Panc1 (cell line): ENCODE measurements at regions not wholly inside any gene's neighbourhood (a gene's known extent, or its start where the extent isn't known, plus 50 kb on each side); places are given as distances from the start of the nearest gene placed in this dataset.

Experiments
- ATAC-seq: fragments of 200-7000 bp; cut with Tn5 transposase; 2 replicates; pipeline ENCODE4 v1.9.1; 2020; ENCODE audit warnings: mild to moderate bottlenecking, moderate library complexity
- BruUV-seq: library from RNA; stranded (reverse); fragments of 400-500 nt; replicated peaks from 2 replicates; lab custom pipeline; 2021; lab: Mats Ljungman, UMichigan
- CTCF ChIA-PET: fragments of 300-600 bp; sonication (Branson Sonifier 250); formaldehyde crosslinking; loops from one replicate; lab custom pipeline; 2022; ENCODE audit warnings: antibody characterized with exemption; lab: Charles Lee
- POLR2A ChIA-PET: fragments of 300-600 bp; sonication (Branson Sonifier 250); formaldehyde crosslinking; loops from one replicate; lab custom pipeline; 2022; ENCODE audit warnings: antibody characterized with exemption; lab: Charles Lee
- DNase-seq: peaks from one replicate; pipeline ENCODE4 v3.0.0-alpha.2; 2010; ENCODE audit warnings: low read depth, low spot score
- H3K27ac ChIP-seq: 2 replicates; pipeline ENCODE4 v1.5.1; 2011; ENCODE audit warnings: mild to moderate bottlenecking, low read length, inconsistent platforms
- H3K27me3 ChIP-seq: fragments of 200-500 bp; sonication (Bioruptor generic); 2 replicates; pipeline ENCODE4 v1.6.0; 2014; ENCODE audit warnings: low read length, inconsistent platforms; ENCODE audit not compliant: control insufficient read depth, insufficient read depth
- H3K36me3 ChIP-seq: fragments of 200-500 bp; sonication (Bioruptor generic); 2 replicates; pipeline ENCODE4 v1.5.1; 2014; ENCODE audit warnings: inconsistent platforms, mild to moderate bottlenecking, low read length, moderate library complexity; ENCODE audit not compliant: control insufficient read depth, insufficient read depth
- H3K4me1 ChIP-seq: 2 replicates; pipeline ENCODE4 v1.5.1; 2011; ENCODE audit warnings: inconsistent platforms, mild to moderate bottlenecking, low read length, moderate library complexity; ENCODE audit not compliant: control insufficient read depth, insufficient read depth
- H3K4me3 ChIP-seq, 2 experiments: 2 replicates each; pipeline ENCODE4 v1.5.1; 2011 to 2012; ENCODE audit warnings: low read depth in 2 of 2, low read length in 2 of 2, mild to moderate bottlenecking in 2 of 2, inconsistent platforms in 1 of 2, moderate library complexity in 1 of 2
- H3K9me3 ChIP-seq: fragments of 200-500 bp; sonication (Bioruptor generic); 2 replicates; pipeline ENCODE4 v1.5.1; 2014; ENCODE audit warnings: low read depth, mild to moderate bottlenecking, inconsistent platforms, low read length, moderate library complexity; ENCODE audit not compliant: control insufficient read depth, insufficient read depth
- POLR2AphosphoS5 ChIP-seq: IDR thresholded peaks from 2 replicates; pipeline ENCODE4 v1.6.1; 2012; ENCODE audit warnings: mild to moderate bottlenecking, low read depth, low read length, moderate library complexity
- SIN3A ChIP-seq: IDR thresholded peaks from 2 replicates; pipeline ENCODE4 v1.6.1; 2012; ENCODE audit warnings: low read depth, mild to moderate bottlenecking, low read length, moderate library complexity, borderline replicate concordance; ENCODE audit not compliant: insufficient read depth
- TCF7L2 ChIP-seq: IDR thresholded peaks from 2 replicates; pipeline ENCODE4 v1.6.1; 2011; ENCODE audit warnings: mild to moderate bottlenecking, low read depth, low read length, inconsistent platforms
- in situ Hi-C: cut with HindIII; loops from 2 replicates; pipeline ENCODE4 v1.10.0; 2016; ENCODE audit warnings: low sequenced_read_pairs, low pct_unique_long_range_greater_than_20kb
- intact Hi-C: fragments of 100-400 bp; cut with micrococcal nuclease; formaldehyde crosslinking; loops from one replicate; pipeline ENCODE4 v1.10.0; 2022; ENCODE audit not compliant: unreplicated experiment
- TF ChIP-seq, protein P1 (sequence below), 2 experiments: IDR thresholded peaks; 2 replicates each; pipeline ENCODE4 v1.6.1; 2011 to 2012; ENCODE audit warnings: low read depth in 2 of 2, control low read depth in 1 of 2, low read length in 1 of 2, mild to moderate bottlenecking in 1 of 2, moderate library complexity in 1 of 2; ENCODE audit not compliant: insufficient read depth in 1 of 2
- TF ChIP-seq, protein P2 (sequence below): fragments of 450-650 bp; IDR thresholded peaks from 2 replicates; pipeline ENCODE4 v1.5.1; 2017; ENCODE audit warnings: mild to moderate bottlenecking

DNA sequence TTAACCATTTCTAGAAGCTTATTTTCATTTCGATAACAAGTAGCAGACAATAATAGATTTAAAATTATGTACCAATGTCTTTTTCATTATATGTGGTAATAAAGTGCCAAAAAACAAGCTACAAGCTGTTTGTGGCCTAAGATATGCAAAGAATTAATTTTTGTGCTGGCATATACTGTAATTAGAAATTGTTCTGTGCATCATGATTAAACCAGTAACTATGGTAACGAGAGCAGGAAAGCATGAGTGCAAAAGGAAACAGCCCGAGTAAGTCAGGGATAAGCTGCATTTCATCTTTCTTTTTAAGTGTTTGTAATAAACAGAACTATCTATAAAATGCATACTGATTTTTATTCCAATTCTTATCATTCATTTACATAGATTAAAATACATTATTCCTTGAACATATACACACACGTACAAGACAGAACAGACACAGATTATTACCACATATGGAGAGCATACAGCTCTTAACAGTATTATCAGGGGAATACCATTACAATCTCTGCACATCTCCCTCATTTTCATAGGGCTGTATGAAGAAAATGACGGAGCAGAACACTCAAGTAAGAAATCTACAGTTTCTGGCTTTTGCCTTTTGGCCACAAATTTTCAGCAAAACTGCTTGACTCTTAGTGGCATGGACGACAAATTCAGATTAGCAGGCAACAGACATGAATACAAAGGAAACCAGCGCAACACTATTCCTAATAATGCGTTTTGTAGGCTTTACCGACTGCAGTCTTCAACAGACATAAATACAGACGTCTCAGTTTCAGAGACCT, 121.3 kb upstream of the WDR17 start:
- intact Hi-C loops = no loop called here
- no peak for ATAC-seq
- CTCF ChIA-PET = interaction anchor here (0.7 kb wide), 1 partner anchor 10 kb away, joined by 3 read pairs; no protein-coding TSS in a partner anchor
- no peak for DNase-seq
- Histone ChIP-seq H3K4me3 (no peak overlapping the region), H3K4me1 (no peaks in the 10 kb centered on the region), H3K36me3 (no peaks in the 10 kb centered on the region), H3K27me3 (no peaks in the 10 kb centered on the region), H3K27ac (no peak overlapping the region), H3K9me3 (no peaks in the 10 kb centered on the region)
- no TSS peak for BruUV-seq
- TF ChIP-seq SIN3A (no peak), POLR2AphosphoS5 (no peak)
- POLR2A ChIA-PET = no interaction called here
- in situ Hi-C loops = no loop called here

DNA sequence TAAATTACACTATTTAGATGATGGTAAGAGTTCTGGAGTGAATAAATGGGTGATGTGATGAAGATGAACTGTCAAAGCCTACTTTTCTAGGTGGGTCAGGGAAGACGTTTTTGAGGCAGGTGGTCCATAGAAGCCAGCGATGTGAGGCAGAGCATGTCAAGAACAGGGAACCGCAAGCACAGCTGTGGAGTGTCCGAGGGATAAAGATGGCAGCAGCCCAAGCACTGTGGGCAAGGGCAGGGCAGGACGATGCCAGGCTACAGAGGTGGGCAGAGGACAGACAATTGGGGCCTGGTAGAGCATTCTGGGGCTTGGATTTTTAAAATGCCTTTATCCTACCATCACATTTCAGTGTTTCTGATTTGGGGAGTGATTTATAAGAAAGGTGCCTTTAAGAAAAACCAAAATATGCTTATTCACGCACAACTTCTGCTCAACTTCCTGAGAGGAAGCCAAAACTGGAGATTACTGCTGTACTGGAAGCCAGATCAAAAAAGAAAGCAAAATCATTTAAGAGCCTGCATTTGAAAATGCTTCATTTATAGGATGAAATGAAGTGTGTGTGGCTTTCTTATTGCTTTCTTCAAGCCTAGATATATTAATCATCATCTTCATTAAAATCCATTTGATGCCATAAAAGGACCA, 119.0 kb upstream of the WDR17 start:
- BruUV-seq = no TSS peak
- intact Hi-C loops (loop anchor here (2.0 kb wide), 1 partner anchor 394 kb away; no protein-coding TSS in a partner anchor), in situ Hi-C loops (no loop called here)
- Histone ChIP-seq H3K9me3 (no peaks in the 10 kb centered on the region), H3K27ac (no peak overlapping the region), H3K36me3 (no peaks in the 10 kb centered on the region), H3K27me3 (no peaks in the 10 kb centered on the region), H3K4me1 (no peaks in the 10 kb centered on the region), H3K4me3 (no peak overlapping the region)
- ChIA-PET CTCF (no interaction called here), POLR2A (no interaction called here)
- DNase-seq (no peak), ATAC-seq (no peak)
- no peak for TF ChIP-seq TCF7L2
- TF ChIP-seq SIN3A = no peak
- TF ChIP-seq POLR2AphosphoS5 = no peak
- TF ChIP-seq, protein P1, sequence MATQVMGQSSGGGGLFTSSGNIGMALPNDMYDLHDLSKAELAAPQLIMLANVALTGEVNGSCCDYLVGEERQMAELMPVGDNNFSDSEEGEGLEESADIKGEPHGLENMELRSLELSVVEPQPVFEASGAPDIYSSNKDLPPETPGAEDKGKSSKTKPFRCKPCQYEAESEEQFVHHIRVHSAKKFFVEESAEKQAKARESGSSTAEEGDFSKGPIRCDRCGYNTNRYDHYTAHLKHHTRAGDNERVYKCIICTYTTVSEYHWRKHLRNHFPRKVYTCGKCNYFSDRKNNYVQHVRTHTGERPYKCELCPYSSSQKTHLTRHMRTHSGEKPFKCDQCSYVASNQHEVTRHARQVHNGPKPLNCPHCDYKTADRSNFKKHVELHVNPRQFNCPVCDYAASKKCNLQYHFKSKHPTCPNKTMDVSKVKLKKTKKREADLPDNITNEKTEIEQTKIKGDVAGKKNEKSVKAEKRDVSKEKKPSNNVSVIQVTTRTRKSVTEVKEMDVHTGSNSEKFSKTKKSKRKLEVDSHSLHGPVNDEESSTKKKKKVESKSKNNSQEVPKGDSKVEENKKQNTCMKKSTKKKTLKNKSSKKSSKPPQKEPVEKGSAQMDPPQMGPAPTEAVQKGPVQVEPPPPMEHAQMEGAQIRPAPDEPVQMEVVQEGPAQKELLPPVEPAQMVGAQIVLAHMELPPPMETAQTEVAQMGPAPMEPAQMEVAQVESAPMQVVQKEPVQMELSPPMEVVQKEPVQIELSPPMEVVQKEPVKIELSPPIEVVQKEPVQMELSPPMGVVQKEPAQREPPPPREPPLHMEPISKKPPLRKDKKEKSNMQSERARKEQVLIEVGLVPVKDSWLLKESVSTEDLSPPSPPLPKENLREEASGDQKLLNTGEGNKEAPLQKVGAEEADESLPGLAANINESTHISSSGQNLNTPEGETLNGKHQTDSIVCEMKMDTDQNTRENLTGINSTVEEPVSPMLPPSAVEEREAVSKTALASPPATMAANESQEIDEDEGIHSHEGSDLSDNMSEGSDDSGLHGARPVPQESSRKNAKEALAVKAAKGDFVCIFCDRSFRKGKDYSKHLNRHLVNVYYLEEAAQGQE (IDR thresholded peaks at IDR 0.05; ENCODE audit: insufficient read depth in 1 of 2, low read depth in 2 of 2, low read length in 1 of 2) = no peak
- TF ChIP-seq, protein P2, sequence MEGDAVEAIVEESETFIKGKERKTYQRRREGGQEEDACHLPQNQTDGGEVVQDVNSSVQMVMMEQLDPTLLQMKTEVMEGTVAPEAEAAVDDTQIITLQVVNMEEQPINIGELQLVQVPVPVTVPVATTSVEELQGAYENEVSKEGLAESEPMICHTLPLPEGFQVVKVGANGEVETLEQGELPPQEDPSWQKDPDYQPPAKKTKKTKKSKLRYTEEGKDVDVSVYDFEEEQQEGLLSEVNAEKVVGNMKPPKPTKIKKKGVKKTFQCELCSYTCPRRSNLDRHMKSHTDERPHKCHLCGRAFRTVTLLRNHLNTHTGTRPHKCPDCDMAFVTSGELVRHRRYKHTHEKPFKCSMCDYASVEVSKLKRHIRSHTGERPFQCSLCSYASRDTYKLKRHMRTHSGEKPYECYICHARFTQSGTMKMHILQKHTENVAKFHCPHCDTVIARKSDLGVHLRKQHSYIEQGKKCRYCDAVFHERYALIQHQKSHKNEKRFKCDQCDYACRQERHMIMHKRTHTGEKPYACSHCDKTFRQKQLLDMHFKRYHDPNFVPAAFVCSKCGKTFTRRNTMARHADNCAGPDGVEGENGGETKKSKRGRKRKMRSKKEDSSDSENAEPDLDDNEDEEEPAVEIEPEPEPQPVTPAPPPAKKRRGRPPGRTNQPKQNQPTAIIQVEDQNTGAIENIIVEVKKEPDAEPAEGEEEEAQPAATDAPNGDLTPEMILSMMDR = no peak
